GM23338 (cell line): ENCODE measurements at regions not wholly inside any gene's neighbourhood (a gene's known extent, or its start where the extent isn't known, plus 50 kb on each side); places are given as distances from the start of the nearest gene placed in this dataset.

ENCODE experiments used
- ATAC-seq: fragments of 200-7000 bp; cut with Tn5 transposase; 3 replicates; pipeline ENCODE4 v1.9.1; 2020
- DNase-seq: peaks from one replicate; pipeline ENCODE4 v3.0.0-alpha.2; 2015; ENCODE audit warnings: low spot score
- H2AFZ ChIP-seq: fragments of 200-600 bp; sonication (generic); 2 replicates; pipeline ENCODE4 v1.8.0; 2016; ENCODE audit warnings: antibody characterized with exemption, mild to moderate bottlenecking, moderate library complexity
- H3F3A ChIP-seq: fragments of 200-600 bp; sonication (generic); replicated peaks from 2 replicates; pipeline ENCODE4 v1.8.0; 2017; ENCODE audit warnings: antibody characterized with exemption, mixed run types, low read depth
- H3K27ac ChIP-seq: fragments of 200-600 bp; sonication (generic); 2 replicates; pipeline ENCODE4 v1.6.1; 2016; ENCODE audit warnings: low read depth
- H3K27me3 ChIP-seq: fragments of 200-600 bp; sonication (generic); 2 replicates; pipeline ENCODE4 v1.8.0; 2016; ENCODE audit warnings: mild to moderate bottlenecking, mixed run types, moderate library complexity; ENCODE audit not compliant: insufficient read depth
- H3K36me3 ChIP-seq: fragments of 200-600 bp; sonication (generic); 2 replicates; pipeline ENCODE4 v1.8.0; 2016; ENCODE audit warnings: mild to moderate bottlenecking; ENCODE audit not compliant: insufficient read depth
- H3K4me1 ChIP-seq: fragments of 200-600 bp; sonication (generic); 2 replicates; pipeline ENCODE4 v1.8.0; 2016; ENCODE audit warnings: mild to moderate bottlenecking, moderate library complexity; ENCODE audit not compliant: insufficient read depth
- H3K4me2 ChIP-seq: fragments of 200-600 bp; sonication (generic); 2 replicates; pipeline ENCODE4 v1.7.1; 2017; ENCODE audit warnings: mixed run types
- H3K4me3 ChIP-seq: fragments of 200-600 bp; sonication (generic); 2 replicates; pipeline ENCODE4 v1.6.1; 2016; ENCODE audit warnings: mixed run types
- H3K79me2 ChIP-seq: fragments of 200-600 bp; sonication (generic); replicated peaks from 2 replicates; pipeline ENCODE4 v1.8.0; 2017; ENCODE audit warnings: mild to moderate bottlenecking; ENCODE audit not compliant: insufficient read depth
- H3K9me2 ChIP-seq: fragments of 200-600 bp; sonication (generic); 2 replicates; pipeline ENCODE4 v1.8.0; 2017; ENCODE audit not compliant: insufficient read depth
- H4K20me1 ChIP-seq: fragments of 200-600 bp; sonication (generic); replicated peaks from 2 replicates; pipeline ENCODE4 v1.8.0; 2017; ENCODE audit warnings: mild to moderate bottlenecking; ENCODE audit not compliant: insufficient read depth
- H3K27ac Mint-ChIP-seq: 2 replicates; pipeline ENCODE4 v1.8.0; 2020; ENCODE audit warnings: inconsistent platforms, mild to moderate bottlenecking, moderate library complexity, mixed read lengths
- H3K27me3 Mint-ChIP-seq: 3 replicates; pipeline ENCODE4 v1.8.0; 2022; ENCODE audit warnings: low read depth, mild to moderate bottlenecking, moderate library complexity, mixed read lengths, inconsistent platforms; ENCODE audit not compliant: insufficient read depth, poor library complexity
- H3K36me3 Mint-ChIP-seq: 3 replicates; pipeline ENCODE4 v1.8.0; 2021; ENCODE audit warnings: low read depth, mild to moderate bottlenecking, inconsistent platforms, moderate library complexity, mixed read lengths
- H3K4me1 Mint-ChIP-seq: 3 replicates; pipeline ENCODE4 v1.8.0; 2020; ENCODE audit warnings: mild to moderate bottlenecking, inconsistent platforms, mixed read lengths
- H3K4me3 Mint-ChIP-seq: 3 replicates; pipeline ENCODE4 v1.8.0; 2021; ENCODE audit warnings: moderate library complexity, mild to moderate bottlenecking, inconsistent platforms, mixed read lengths
- H3K9me3 Mint-ChIP-seq: 3 replicates; pipeline ENCODE4 v1.8.0; 2020; ENCODE audit warnings: moderate library complexity, mild to moderate bottlenecking, inconsistent platforms, mixed read lengths
- CREB1 ChIP-seq: fragments of 250-450 bp; sonication (Bioruptor Pico); IDR thresholded peaks from 2 replicates; pipeline ENCODE4 v1.5.0; 2020; ENCODE audit warnings: low read depth, mild to moderate bottlenecking, moderate library complexity
- EZH2 ChIP-seq: fragments of 200-600 bp; sonication (generic); IDR thresholded peaks from one replicate; pipeline ENCODE4 v1.8.0; 2017; ENCODE audit warnings: antibody characterized with exemption, mild to moderate bottlenecking, low read depth; ENCODE audit not compliant: unreplicated experiment
- EZH2phosphoT487 ChIP-seq: fragments of 200-600 bp; sonication (generic); IDR thresholded peaks from one replicate; pipeline ENCODE4 v1.8.1; 2018; ENCODE audit warnings: antibody characterized with exemption; ENCODE audit not compliant: unreplicated experiment
- JUNB ChIP-seq: IDR thresholded peaks from one replicate; pipeline ENCODE4 v1.6.1; 2016; ENCODE audit warnings: antibody characterized with exemption; ENCODE audit not compliant: unreplicated experiment
- POLR2AphosphoS5 ChIP-seq: IDR thresholded peaks from 2 replicates; pipeline ENCODE4 v1.6.1; 2016; ENCODE audit warnings: antibody characterized with exemption, low read depth
- STAT1 ChIP-seq: IDR thresholded peaks from one replicate; pipeline ENCODE4 v1.6.1; 2016; ENCODE audit warnings: antibody characterized with exemption; ENCODE audit not compliant: unreplicated experiment
- ZNF114 ChIP-seq: fragments of 250-450 bp; sonication (Bioruptor Pico); IDR thresholded peaks from 2 replicates; pipeline ENCODE4 v1.5.0; 2020; ENCODE audit warnings: mild to moderate bottlenecking, moderate library complexity
- ZNF331 ChIP-seq: fragments of 250-450 bp; sonication (Bioruptor Pico); IDR thresholded peaks from 2 replicates; pipeline ENCODE4 v1.5.0; 2020; ENCODE audit warnings: low read depth, mild to moderate bottlenecking, moderate library complexity
- TF ChIP-seq, protein P1 (sequence below): IDR thresholded peaks from one replicate; pipeline ENCODE4 v1.6.1; 2018; ENCODE audit warnings: antibody characterized with exemption; ENCODE audit not compliant: unreplicated experiment
- TF ChIP-seq, protein P2 (sequence below): IDR thresholded peaks from 2 replicates; pipeline ENCODE4 v1.6.1; 2016; ENCODE audit warnings: antibody characterized with exemption
- TF ChIP-seq, protein P3 (sequence below): fragments of 250-450 bp; sonication (Bioruptor Pico); IDR thresholded peaks from 2 replicates; pipeline ENCODE4 v1.5.0; 2020; ENCODE audit warnings: mild to moderate bottlenecking, moderate library complexity
- TF ChIP-seq, protein P4 (sequence below), 2 experiments: fragments of 200-600 bp in 1 of 2; sonication (generic) in 1 of 2; conservative IDR thresholded peaks; 2 replicates each; pipeline versions ENCODE4 v1.5.1 to v1.6.1; 2016 to 2017; ENCODE audit warnings: antibody characterized with exemption in 2 of 2, low read depth in 2 of 2, mild to moderate bottlenecking in 2 of 2, moderate library complexity in 1 of 2

DNA sequence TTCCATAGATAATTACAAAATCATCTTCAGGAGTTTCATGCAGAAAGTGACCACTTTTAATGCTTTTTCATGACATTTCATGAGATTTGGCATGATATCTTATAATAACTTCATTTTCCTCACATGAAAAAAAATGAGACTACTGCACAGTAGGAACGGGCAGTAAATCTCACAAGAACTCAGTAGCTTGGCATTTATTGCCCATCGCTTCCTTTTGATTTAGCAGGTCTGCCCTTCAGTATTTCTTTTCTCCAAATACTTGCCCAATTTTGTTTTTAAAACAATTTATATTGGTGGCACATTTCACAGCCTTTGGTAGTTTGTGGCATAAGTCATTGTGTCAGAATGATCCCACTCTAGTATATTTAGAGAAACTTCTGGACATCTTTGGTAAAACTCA is 711.8 kb upstream of the CHD1 start:
- Histone ChIP-seq H3F3A (no peaks in the 10 kb centered on the region), H3K27me3 (no peaks in the 10 kb centered on the region), H4K20me1 (no peaks in the 10 kb centered on the region), H3K4me1 (no peaks in the 10 kb centered on the region), H3K4me3 (no peak overlapping the region), H2AFZ (no peak overlapping the region), H3K9me2 (no peaks in the 10 kb centered on the region), H3K36me3 (no peaks in the 10 kb centered on the region), H3K79me2 (no peaks in the 10 kb centered on the region), H3K27ac (no peak overlapping the region), H3K4me2 (no peak overlapping the region)
- H3K9me3 Mint-ChIP-seq: no peaks in the 10 kb centered on the region
- TF ChIP-seq, protein P1, sequence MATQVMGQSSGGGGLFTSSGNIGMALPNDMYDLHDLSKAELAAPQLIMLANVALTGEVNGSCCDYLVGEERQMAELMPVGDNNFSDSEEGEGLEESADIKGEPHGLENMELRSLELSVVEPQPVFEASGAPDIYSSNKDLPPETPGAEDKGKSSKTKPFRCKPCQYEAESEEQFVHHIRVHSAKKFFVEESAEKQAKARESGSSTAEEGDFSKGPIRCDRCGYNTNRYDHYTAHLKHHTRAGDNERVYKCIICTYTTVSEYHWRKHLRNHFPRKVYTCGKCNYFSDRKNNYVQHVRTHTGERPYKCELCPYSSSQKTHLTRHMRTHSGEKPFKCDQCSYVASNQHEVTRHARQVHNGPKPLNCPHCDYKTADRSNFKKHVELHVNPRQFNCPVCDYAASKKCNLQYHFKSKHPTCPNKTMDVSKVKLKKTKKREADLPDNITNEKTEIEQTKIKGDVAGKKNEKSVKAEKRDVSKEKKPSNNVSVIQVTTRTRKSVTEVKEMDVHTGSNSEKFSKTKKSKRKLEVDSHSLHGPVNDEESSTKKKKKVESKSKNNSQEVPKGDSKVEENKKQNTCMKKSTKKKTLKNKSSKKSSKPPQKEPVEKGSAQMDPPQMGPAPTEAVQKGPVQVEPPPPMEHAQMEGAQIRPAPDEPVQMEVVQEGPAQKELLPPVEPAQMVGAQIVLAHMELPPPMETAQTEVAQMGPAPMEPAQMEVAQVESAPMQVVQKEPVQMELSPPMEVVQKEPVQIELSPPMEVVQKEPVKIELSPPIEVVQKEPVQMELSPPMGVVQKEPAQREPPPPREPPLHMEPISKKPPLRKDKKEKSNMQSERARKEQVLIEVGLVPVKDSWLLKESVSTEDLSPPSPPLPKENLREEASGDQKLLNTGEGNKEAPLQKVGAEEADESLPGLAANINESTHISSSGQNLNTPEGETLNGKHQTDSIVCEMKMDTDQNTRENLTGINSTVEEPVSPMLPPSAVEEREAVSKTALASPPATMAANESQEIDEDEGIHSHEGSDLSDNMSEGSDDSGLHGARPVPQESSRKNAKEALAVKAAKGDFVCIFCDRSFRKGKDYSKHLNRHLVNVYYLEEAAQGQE: no peak
- TF ChIP-seq POLR2AphosphoS5: no peak
- TF ChIP-seq EZH2: no peak
- TF ChIP-seq ZNF331: no peak
- TF ChIP-seq, protein P2, sequence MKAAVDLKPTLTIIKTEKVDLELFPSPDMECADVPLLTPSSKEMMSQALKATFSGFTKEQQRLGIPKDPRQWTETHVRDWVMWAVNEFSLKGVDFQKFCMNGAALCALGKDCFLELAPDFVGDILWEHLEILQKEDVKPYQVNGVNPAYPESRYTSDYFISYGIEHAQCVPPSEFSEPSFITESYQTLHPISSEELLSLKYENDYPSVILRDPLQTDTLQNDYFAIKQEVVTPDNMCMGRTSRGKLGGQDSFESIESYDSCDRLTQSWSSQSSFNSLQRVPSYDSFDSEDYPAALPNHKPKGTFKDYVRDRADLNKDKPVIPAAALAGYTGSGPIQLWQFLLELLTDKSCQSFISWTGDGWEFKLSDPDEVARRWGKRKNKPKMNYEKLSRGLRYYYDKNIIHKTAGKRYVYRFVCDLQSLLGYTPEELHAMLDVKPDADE: no peak
- no peak for TF ChIP-seq ZNF114 (CRISPR knock-in tag)
- no peak for TF ChIP-seq JUNB
- TF ChIP-seq, protein P3, sequence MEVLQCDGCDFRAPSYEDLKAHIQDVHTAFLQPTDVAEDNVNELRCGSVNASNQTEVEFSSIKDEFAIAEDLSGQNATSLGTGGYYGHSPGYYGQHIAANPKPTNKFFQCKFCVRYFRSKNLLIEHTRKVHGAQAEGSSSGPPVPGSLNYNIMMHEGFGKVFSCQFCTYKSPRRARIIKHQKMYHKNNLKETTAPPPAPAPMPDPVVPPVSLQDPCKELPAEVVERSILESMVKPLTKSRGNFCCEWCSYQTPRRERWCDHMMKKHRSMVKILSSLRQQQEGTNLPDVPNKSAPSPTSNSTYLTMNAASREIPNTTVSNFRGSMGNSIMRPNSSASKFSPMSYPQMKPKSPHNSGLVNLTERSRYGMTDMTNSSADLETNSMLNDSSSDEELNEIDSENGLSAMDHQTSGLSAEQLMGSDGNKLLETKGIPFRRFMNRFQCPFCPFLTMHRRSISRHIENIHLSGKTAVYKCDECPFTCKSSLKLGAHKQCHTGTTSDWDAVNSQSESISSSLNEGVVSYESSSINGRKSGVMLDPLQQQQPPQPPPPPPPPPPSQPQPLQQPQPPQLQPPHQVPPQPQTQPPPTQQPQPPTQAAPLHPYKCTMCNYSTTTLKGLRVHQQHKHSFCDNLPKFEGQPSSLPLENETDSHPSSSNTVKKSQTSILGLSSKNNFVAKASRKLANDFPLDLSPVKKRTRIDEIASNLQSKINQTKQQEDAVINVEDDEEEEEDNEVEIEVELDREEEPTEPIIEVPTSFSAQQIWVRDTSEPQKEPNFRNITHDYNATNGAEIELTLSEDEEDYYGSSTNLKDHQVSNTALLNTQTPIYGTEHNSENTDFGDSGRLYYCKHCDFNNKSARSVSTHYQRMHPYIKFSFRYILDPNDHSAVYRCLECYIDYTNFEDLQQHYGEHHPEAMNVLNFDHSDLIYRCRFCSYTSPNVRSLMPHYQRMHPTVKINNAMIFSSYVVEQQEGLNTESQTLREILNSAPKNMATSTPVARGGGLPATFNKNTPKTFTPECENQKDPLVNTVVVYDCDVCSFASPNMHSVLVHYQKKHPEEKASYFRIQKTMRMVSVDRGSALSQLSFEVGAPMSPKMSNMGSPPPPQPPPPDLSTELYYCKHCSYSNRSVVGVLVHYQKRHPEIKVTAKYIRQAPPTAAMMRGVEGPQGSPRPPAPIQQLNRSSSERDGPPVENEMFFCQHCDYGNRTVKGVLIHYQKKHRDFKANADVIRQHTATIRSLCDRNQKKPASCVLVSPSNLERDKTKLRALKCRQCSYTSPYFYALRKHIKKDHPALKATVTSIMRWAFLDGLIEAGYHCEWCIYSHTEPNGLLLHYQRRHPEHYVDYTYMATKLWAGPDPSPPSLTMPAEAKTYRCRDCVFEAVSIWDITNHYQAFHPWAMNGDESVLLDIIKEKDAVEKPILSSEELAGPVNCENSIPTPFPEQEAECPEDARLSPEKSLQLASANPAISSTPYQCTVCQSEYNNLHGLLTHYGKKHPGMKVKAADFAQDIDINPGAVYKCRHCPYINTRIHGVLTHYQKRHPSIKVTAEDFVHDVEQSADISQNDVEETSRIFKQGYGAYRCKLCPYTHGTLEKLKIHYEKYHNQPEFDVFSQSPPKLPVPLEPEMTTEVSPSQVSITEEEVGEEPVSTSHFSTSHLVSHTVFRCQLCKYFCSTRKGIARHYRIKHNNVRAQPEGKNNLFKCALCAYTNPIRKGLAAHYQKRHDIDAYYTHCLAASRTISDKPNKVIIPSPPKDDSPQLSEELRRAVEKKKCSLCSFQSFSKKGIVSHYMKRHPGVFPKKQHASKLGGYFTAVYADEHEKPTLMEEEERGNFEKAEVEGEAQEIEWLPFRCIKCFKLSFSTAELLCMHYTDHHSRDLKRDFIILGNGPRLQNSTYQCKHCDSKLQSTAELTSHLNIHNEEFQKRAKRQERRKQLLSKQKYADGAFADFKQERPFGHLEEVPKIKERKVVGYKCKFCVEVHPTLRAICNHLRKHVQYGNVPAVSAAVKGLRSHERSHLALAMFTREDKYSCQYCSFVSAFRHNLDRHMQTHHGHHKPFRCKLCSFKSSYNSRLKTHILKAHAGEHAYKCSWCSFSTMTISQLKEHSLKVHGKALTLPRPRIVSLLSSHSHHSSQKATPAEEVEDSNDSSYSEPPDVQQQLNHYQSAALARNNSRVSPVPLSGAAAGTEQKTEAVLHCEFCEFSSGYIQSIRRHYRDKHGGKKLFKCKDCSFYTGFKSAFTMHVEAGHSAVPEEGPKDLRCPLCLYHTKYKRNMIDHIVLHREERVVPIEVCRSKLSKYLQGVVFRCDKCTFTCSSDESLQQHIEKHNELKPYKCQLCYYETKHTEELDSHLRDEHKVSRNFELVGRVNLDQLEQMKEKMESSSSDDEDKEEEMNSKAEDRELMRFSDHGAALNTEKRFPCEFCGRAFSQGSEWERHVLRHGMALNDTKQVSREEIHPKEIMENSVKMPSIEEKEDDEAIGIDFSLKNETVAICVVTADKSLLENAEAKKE (CRISPR knock-in tag): no peak
- TF ChIP-seq, protein P4, sequence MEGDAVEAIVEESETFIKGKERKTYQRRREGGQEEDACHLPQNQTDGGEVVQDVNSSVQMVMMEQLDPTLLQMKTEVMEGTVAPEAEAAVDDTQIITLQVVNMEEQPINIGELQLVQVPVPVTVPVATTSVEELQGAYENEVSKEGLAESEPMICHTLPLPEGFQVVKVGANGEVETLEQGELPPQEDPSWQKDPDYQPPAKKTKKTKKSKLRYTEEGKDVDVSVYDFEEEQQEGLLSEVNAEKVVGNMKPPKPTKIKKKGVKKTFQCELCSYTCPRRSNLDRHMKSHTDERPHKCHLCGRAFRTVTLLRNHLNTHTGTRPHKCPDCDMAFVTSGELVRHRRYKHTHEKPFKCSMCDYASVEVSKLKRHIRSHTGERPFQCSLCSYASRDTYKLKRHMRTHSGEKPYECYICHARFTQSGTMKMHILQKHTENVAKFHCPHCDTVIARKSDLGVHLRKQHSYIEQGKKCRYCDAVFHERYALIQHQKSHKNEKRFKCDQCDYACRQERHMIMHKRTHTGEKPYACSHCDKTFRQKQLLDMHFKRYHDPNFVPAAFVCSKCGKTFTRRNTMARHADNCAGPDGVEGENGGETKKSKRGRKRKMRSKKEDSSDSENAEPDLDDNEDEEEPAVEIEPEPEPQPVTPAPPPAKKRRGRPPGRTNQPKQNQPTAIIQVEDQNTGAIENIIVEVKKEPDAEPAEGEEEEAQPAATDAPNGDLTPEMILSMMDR (conservative IDR thresholded peaks at IDR 0.05; ENCODE audit: low read depth in 2 of 2): no peak
- no peak for TF ChIP-seq EZH2phosphoT487
- TF ChIP-seq CREB1 (CRISPR knock-in tag): no peak
- no peak for TF ChIP-seq STAT1
- H3K36me3 Mint-ChIP-seq: no peaks in the 10 kb centered on the region
- no peak overlapping the region for H3K4me3 Mint-ChIP-seq
- no peak overlapping the region for H3K27ac Mint-ChIP-seq
- no peaks in the 10 kb centered on the region for H3K4me1 Mint-ChIP-seq
- H3K27me3 Mint-ChIP-seq: peaks cover 3% of the 10 kb centered on the region
- DNase-seq (no peak), ATAC-seq (no peak)
